Activated CD4-positive, alpha-beta T cell treated with anti-CD3 and anti-CD28 coated beads for 36 hours (primary cell): ENCODE measurements at regions not wholly inside any gene's neighbourhood (a gene's known extent, or its start where the extent isn't known, plus 50 kb on each side); places are given as distances from the start of the nearest gene placed in this dataset.

Experiments
- ATAC-seq: fragments of 200-7000 bp; cut with Tn5 transposase; one replicate; pipeline ENCODE4 v1.10.0; 2021; ENCODE audit warnings: mild to moderate bottlenecking, moderate library complexity
- CTCF ChIA-PET: fragments of 350-600 bp; sonication (Branson Sonifier 250); formaldehyde crosslinking; loops from one replicate; lab custom pipeline; 2021; ENCODE audit warnings: antibody characterized with exemption; lab: Charles Lee
- POLR2A ChIA-PET: fragments of 350-600 bp; sonication (Branson Sonifier 250); formaldehyde crosslinking; loops from one replicate; lab custom pipeline; 2021; ENCODE audit warnings: antibody characterized with exemption, inconsistent platforms; lab: Charles Lee
- DNase-seq: peaks from one replicate; pipeline ENCODE4 v3.0.0-alpha.2; 2020
- H3K27ac Mint-ChIP-seq: one replicate; pipeline ENCODE4 v1.8.0; 2021; ENCODE audit warnings: mixed read lengths
- H3K27me3 Mint-ChIP-seq: one replicate; pipeline ENCODE4 v1.8.0; 2021; ENCODE audit warnings: mixed read lengths
- H3K36me3 Mint-ChIP-seq: one replicate; pipeline ENCODE4 v1.8.0; 2021; ENCODE audit warnings: low read depth, mixed read lengths
- H3K4me1 Mint-ChIP-seq: one replicate; pipeline ENCODE4 v1.8.0; 2021; ENCODE audit warnings: mixed read lengths
- H3K4me3 Mint-ChIP-seq: one replicate; pipeline ENCODE4 v1.8.0; 2021; ENCODE audit warnings: mild to moderate bottlenecking, moderate library complexity, mixed read lengths
- H3K9me3 Mint-ChIP-seq: one replicate; pipeline ENCODE4 v1.8.0; 2021; ENCODE audit warnings: low read depth, mixed read lengths
- intact Hi-C, 2 experiments: fragments of 100-400 bp; cut with DNase I in 1 of 2; cut with micrococcal nuclease in 1 of 2; formaldehyde crosslinking; loops; one replicate each; pipeline versions ENCODE4 v1.14.2 to v1.15.1; 2022 to 2024; cut with DNase I, micrococcal nuclease

DNA sequence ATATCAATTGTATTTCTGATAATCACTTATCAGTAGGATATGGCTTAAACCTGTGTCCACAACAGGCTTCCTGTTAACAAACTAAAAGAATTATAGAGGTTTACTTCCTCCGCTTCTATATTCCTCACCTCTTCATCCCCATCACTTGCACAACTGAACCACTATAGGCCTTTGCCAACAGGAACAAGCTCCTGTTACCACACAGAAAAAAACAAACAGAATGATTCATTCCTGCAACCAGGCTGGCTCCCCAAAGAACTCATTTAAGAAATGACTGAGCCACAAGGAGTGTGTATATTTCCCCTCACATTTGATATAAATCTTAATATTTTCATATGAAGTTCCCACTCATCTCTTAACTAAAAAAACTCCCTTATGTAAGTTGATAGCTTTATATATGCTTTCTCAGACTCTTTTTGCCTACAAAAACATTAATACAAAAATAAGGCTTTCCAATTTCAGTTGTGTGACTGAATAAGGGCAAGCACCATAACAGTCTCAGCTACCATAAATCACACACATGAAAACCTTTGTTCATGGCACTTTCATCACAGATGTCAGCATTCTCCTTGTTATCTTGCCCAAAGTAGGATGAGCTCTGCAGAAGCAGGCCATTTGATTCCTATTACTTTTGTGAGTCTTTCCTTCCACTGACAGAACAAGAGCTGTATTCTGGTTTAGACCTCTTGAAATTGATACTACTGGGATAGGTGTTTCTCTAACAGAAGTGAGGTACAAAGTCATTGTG, 366.8 kb downstream of the SLITRK1 start:
- H3K4me1 Mint-ChIP-seq = no peaks in the 10 kb centered on the region
- ChIA-PET CTCF (no interaction called here), POLR2A (no interaction called here)
- no peak overlapping the region for H3K27ac Mint-ChIP-seq
- peaks cover 1% of the 10 kb centered on the region for H3K9me3 Mint-ChIP-seq
- no peak for DNase-seq
- H3K4me3 Mint-ChIP-seq = no peak overlapping the region
- intact Hi-C loops = no loop called here
- no peaks in the 10 kb centered on the region for H3K27me3 Mint-ChIP-seq
- H3K36me3 Mint-ChIP-seq = no peaks in the 10 kb centered on the region
- no peak for ATAC-seq

DNA sequence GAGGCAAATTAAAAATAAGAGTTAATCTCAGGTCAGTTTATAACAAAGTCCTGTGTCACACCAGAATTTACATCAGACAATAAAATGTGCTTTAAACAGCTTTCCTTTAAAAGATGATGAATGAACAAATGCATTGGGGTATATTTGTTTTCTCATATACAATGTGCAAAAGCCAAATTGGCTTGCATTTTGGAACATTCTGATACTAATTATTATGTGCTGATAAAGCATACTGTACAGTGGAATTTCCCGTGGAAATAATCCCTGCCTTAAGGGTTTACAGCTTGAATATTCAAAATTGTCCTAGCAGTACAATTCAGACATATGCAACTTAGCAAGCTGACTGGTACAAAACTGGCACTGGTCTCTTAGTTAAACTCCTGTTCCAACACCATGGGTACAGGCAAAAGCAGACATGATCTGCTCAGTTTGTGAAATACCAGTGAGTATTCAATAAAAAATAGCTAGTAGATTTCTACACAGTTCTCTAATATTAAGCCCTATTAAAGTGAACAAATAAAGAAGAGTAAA, 373.4 kb downstream of the SLITRK1 start:
- intact Hi-C loops = no loop called here
- DNase-seq = no peak
- no peak for ATAC-seq
- peaks cover 4% of the 10 kb centered on the region for H3K9me3 Mint-ChIP-seq
- H3K4me3 Mint-ChIP-seq = no peak overlapping the region
- POLR2A ChIA-PET = no interaction called here
- CTCF ChIA-PET = no interaction called here
- H3K4me1 Mint-ChIP-seq = no peaks in the 10 kb centered on the region
- H3K27me3 Mint-ChIP-seq = no peaks in the 10 kb centered on the region
- no peaks in the 10 kb centered on the region for H3K36me3 Mint-ChIP-seq
- no peak overlapping the region for H3K27ac Mint-ChIP-seq

DNA sequence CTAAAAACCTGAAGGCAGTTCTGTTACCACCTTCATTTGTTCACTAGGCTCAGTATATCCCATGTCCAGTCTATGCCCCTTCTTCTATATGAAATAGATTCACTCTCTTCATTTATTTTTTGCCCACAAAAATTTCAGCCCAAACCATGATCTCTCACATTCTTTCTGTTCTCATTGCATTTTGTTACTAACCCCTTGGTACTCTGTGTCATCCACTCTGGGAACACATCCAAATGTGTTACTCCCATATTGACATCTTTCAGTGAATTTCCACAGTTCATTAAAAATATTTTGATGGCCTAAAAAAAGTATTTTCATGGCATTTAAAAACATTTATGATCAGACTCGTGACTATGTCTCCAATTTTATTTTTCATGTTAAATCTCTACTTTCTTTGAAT, 378.9 kb downstream of the SLITRK1 start:
- ChIA-PET POLR2A (no interaction called here), CTCF (no interaction called here)
- intact Hi-C loops = no loop called here
- ATAC-seq (no peak), DNase-seq (no peak)
- Mint-ChIP-seq H3K4me3 (no peak overlapping the region), H3K27ac (no peak overlapping the region), H3K9me3 (peaks cover 7% of the 10 kb centered on the region), H3K4me1 (no peaks in the 10 kb centered on the region), H3K36me3 (no peaks in the 10 kb centered on the region), H3K27me3 (no peaks in the 10 kb centered on the region)

DNA sequence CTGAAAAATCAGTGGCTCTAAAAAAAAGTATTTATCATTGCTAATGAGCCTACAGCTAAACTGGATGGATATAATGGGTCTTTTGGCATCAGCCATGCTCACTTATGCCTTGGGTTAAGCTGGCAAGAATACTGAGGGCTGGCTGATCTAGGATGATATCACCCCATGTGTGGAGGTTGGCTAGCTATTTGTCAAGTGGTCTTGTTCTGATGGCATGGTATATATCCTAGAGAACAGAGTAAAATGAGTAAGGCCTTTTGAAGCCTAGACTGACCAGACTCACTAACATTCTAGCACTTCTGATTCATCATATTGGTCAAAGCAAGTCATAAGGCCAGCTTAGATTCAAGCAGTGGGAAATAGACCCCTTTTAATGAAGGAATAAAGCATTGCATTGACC, 383.0 kb downstream of the SLITRK1 start:
- peaks cover 7% of the 10 kb centered on the region for H3K9me3 Mint-ChIP-seq
- DNase-seq = no peak
- ATAC-seq = no peak
- no peak overlapping the region for H3K27ac Mint-ChIP-seq
- ChIA-PET POLR2A (no interaction called here), CTCF (no interaction called here)
- no peaks in the 10 kb centered on the region for H3K27me3 Mint-ChIP-seq
- H3K36me3 Mint-ChIP-seq = no peaks in the 10 kb centered on the region
- H3K4me3 Mint-ChIP-seq = no peak overlapping the region
- H3K4me1 Mint-ChIP-seq = no peaks in the 10 kb centered on the region
- intact Hi-C loops = no loop called here

DNA sequence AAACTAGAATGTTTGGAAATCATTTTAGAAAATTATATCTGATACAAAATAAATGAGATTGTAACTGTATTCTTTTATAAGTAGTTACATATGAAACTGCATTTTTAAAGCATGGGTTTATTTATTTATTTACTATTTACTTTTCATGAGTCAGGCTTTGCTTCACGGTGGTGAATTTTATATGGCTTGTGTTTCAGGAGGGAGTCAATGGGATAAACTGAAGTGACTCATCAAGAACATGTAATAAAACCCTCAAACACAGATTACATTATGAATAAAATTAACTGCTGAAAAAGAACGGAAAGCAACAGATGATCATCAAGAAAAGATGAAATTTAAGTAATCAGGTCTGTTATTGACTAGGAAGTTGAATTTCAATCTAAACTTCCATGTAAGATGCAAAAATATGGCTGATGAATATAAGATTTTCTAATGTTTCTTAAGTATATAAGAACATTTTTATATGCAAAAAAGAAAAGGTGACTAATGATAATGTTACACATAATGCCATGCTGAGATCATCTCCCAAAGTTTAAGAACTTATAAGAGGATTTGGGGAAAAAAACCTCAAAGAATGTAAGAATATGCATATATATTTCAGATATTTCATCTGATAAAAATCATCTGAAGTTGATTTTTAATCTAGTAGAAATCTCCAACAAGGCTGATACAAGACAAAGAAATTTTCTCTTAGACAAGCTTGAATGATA, 383.6 kb downstream of the SLITRK1 start:
- intact Hi-C loops = no loop called here
- Mint-ChIP-seq H3K36me3 (no peaks in the 10 kb centered on the region), H3K27me3 (no peaks in the 10 kb centered on the region), H3K9me3 (peaks cover 10% of the 10 kb centered on the region), H3K27ac (no peak overlapping the region), H3K4me3 (no peak overlapping the region), H3K4me1 (no peaks in the 10 kb centered on the region)
- ATAC-seq (no peak), DNase-seq (no peak)
- ChIA-PET CTCF (no interaction called here), POLR2A (no interaction called here)

DNA sequence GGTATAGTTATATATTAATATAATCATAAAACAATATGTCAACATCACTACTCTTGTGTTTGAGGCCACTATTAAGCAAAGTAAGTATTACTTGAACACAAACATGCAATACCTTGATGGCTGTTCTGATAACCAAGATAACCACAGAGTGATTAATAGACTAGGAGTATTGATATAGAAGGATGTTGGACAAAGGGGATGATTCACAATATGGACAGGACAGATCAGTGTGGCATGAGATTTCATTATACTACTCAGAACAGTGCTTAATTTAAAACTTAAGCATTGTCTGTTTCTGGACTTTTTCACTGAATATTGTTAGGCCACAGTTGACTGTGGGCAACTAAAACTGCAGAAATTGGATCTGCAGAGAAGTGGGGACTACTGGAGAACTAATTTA, 384.2 kb downstream of the SLITRK1 start:
- Mint-ChIP-seq H3K4me1 (no peaks in the 10 kb centered on the region), H3K36me3 (no peaks in the 10 kb centered on the region), H3K4me3 (no peak overlapping the region), H3K27me3 (no peaks in the 10 kb centered on the region), H3K27ac (no peak overlapping the region), H3K9me3 (peaks cover 9% of the 10 kb centered on the region)
- intact Hi-C loops = no loop called here
- ChIA-PET POLR2A (no interaction called here), CTCF (no interaction called here)
- ATAC-seq (no peak), DNase-seq (no peak)

DNA sequence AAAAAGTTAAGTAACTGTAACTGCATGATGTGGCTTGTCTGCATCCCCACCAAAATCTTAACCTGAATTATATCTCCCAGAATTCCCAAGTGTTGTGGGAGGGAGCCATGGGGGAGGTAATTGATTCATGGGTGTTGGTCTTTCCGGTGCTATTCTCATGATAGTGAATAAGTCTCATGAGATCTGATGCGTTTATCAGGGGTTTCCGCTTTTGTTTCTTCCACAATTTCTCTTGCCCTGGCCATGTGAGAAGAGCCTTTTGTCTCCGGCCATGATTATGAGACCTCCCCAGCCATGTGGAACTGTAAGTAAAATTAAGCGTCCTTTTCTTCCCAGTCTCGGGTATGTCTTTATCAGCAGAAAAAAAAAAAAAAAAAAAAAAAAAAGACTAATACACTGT, 385.8 kb downstream of the SLITRK1 start:
- intact Hi-C loops = no loop called here
- H3K27ac Mint-ChIP-seq = no peak overlapping the region
- no peak overlapping the region for H3K4me3 Mint-ChIP-seq
- H3K4me1 Mint-ChIP-seq = no peaks in the 10 kb centered on the region
- ChIA-PET POLR2A (no interaction called here), CTCF (no interaction called here)
- H3K36me3 Mint-ChIP-seq = no peaks in the 10 kb centered on the region
- H3K9me3 Mint-ChIP-seq = peaks cover 9% of the 10 kb centered on the region
- H3K27me3 Mint-ChIP-seq = no peaks in the 10 kb centered on the region
- DNase-seq = no peak
- ATAC-seq = no peak

DNA sequence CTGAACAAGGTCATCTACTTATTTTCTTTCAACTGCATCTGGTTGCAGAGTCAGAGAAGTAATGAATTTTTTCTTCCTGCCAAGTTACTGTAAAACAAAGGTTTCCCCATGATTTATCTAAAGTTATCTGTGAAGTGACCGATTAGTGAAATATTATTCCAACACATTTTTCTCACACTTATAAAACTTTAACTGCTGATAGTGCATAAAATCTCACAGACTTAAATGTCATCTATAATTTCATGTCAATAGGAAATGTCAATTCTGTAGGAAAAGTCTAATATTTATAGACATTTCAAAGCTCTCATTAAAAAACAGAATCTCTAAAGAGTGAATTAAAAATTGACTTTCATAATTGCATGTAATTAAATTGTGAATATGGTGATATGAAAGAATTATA, 397.2 kb downstream of the SLITRK1 start:
- no peak overlapping the region for H3K4me3 Mint-ChIP-seq
- DNase-seq = no peak
- no peaks in the 10 kb centered on the region for H3K36me3 Mint-ChIP-seq
- peaks cover 3% of the 10 kb centered on the region for H3K9me3 Mint-ChIP-seq
- CTCF ChIA-PET = no interaction called here
- H3K4me1 Mint-ChIP-seq = no peaks in the 10 kb centered on the region
- intact Hi-C loops = no loop called here
- no peak overlapping the region for H3K27ac Mint-ChIP-seq
- ATAC-seq = no peak
- POLR2A ChIA-PET = no interaction called here
- H3K27me3 Mint-ChIP-seq = no peaks in the 10 kb centered on the region

DNA sequence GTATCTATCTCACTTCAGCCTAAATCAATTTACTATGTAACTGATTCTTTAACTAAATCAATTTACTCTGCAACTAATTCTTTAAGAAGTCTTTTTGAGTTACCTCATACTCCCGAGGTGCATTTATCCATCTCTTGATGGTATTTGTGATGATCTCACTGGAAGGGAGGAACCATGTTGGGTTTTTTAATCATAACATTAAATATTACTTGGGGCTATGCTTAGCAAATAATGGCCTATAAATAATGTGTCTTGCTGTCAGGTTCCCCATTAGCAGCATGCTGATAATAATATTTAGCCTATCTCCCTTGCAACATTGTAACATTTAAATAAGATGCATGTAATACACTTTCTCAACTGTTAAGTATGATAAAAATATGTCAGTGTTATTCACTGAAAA, 411.3 kb downstream of the SLITRK1 start:
- intact Hi-C loops = no loop called here
- CTCF ChIA-PET = no interaction called here
- ATAC-seq (no peak), DNase-seq (no peak)
- Mint-ChIP-seq H3K4me1 (no peaks in the 10 kb centered on the region), H3K27ac (no peak overlapping the region), H3K4me3 (no peak overlapping the region), H3K9me3 (peaks cover 6% of the 10 kb centered on the region), H3K27me3 (no peaks in the 10 kb centered on the region), H3K36me3 (no peaks in the 10 kb centered on the region)
- POLR2A ChIA-PET = no interaction called here

DNA sequence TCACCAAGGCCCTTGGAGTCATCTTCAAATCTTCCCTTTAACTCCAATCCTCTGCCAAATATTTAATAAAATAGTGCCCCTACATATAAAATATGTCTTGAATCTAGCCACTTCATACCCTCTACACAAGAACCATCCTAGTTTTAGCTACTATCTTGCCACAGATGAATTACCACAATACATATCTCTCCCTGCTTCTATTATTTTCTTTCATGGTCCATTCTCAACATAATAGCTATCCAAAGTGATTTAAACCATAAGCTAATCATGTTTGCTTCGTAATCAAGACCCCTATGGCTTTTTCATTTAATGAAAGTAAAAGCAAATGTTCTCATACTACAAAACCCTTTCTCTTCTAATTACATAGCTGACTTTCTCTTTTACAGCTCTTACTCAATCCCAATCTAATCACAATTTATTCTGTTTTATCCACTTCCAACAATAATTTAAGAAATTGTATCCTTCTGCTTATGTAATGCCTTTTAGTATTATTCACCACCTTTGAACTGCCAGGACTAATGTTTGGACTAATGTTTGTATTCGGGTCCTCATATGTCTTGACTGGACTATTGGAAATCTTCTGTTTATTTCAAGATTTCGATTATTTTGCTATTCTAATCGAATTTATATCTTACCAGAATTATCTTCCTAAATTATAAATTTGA, 412.0 kb downstream of the SLITRK1 start:
- intact Hi-C loops = no loop called here
- no peaks in the 10 kb centered on the region for H3K27me3 Mint-ChIP-seq
- H3K27ac Mint-ChIP-seq = no peak overlapping the region
- no peak for DNase-seq
- H3K36me3 Mint-ChIP-seq = no peaks in the 10 kb centered on the region
- peaks cover 3% of the 10 kb centered on the region for H3K9me3 Mint-ChIP-seq
- ChIA-PET CTCF (no interaction called here), POLR2A (no interaction called here)
- H3K4me1 Mint-ChIP-seq = no peaks in the 10 kb centered on the region
- ATAC-seq = no peak
- H3K4me3 Mint-ChIP-seq = no peak overlapping the region

DNA sequence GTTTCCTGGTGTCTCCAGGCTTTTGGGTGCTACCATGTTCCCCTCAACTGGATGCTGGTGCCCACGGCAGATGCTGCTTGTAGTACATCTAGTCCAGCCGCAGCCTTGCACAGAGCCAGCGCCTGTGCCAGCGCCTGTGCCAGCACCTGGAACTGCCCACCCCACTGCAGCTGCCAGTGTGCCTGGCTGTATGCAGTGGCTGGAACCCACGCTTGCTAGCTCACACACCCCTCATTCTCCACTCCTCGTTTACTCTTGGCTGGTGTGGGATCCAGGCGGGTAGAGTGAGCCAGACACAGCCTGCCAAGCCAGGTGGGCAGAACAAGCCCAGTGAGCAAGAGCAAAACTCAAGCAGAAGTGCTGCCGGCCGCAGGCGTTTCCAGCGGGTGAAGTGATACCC, 428.6 kb downstream of the SLITRK1 start:
- H3K4me3 Mint-ChIP-seq = no peak overlapping the region
- ChIA-PET CTCF (no interaction called here), POLR2A (no interaction called here)
- no peaks in the 10 kb centered on the region for H3K4me1 Mint-ChIP-seq
- peaks cover 5% of the 10 kb centered on the region for H3K9me3 Mint-ChIP-seq
- no peak overlapping the region for H3K27ac Mint-ChIP-seq
- intact Hi-C loops = no loop called here
- DNase-seq (no peak), ATAC-seq (no peak)
- H3K36me3 Mint-ChIP-seq = no peaks in the 10 kb centered on the region
- H3K27me3 Mint-ChIP-seq = no peaks in the 10 kb centered on the region

DNA sequence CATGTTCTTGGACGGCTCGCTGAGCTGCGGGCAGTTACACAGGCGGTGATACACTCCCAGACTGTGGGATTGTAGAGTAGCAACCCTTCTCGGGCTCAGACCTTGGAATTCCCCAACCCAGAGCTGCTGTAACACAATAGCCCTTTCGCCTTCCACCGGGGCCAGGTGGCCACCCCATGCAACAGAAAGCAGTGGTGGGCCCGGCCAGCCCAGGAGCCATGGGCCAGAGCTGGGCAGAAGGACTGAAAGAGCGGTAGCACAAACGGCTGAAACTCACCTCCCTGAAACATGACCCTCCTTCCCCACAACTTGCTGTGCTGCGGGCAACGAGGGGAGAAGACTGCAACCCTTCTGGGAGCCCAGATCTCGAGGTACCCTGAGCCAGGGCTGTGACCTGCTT, 429.0 kb downstream of the SLITRK1 start:
- ChIA-PET CTCF (interaction anchor here (0.6 kb wide), 1 partner anchor 38 kb away, joined by 3 read pairs; no protein-coding TSS in a partner anchor), POLR2A (no interaction called here)
- Mint-ChIP-seq H3K4me1 (no peaks in the 10 kb centered on the region), H3K4me3 (no peak overlapping the region), H3K36me3 (no peaks in the 10 kb centered on the region), H3K27ac (no peak overlapping the region), H3K9me3 (peaks cover 5% of the 10 kb centered on the region), H3K27me3 (no peaks in the 10 kb centered on the region)
- intact Hi-C loops = no loop called here
- DNase-seq = no peak
- ATAC-seq = no peak
